AG04449 (cell line): ENCODE measurements at regions not wholly inside any gene's neighbourhood (a gene's known extent, or its start where the extent isn't known, plus 50 kb on each side); places are given as distances from the start of the nearest gene placed in this dataset.

Source experiments
- CTCF ChIA-PET: fragments of 350-600 bp; formaldehyde crosslinking; extraction: SDS; loops from one replicate; lab custom pipeline; 2021; ENCODE audit warnings: antibody characterized with exemption; lab: Yijun Ruan, JAX
- POLR2A ChIA-PET: fragments of 400-600, 350-600 bp; formaldehyde crosslinking; extraction: SDS; loops from one replicate; lab custom pipeline; 2020; ENCODE audit warnings: antibody characterized with exemption, inconsistent platforms; lab: Yijun Ruan, JAX
- DNase-seq: peaks from one replicate; pipeline ENCODE4 v3.0.0-alpha.2; 2010; ENCODE audit warnings: low read depth, low spot score
- H3K4me3 ChIP-seq: 2 replicates; pipeline ENCODE4 v1.5.1; 2011; ENCODE audit warnings: low read depth, mild to moderate bottlenecking, control low read depth, low read length
- CTCF ChIP-seq: IDR thresholded peaks from one replicate; pipeline ENCODE4 v1.5.1; 2011; ENCODE audit warnings: mild to moderate bottlenecking, moderate library complexity, low read length, control low read depth, inconsistent platforms; ENCODE audit not compliant: insufficient read depth; ENCODE audit errors: missing control alignments

GRCh38 chr3:7820969-7821368 lies 680.7 kb upstream of the LMCD1 start:
- POLR2A ChIA-PET: no interaction called here
- no peak overlapping the region for H3K4me3 ChIP-seq
- DNase-seq: no peak
- no peak for TF ChIP-seq CTCF
- CTCF ChIA-PET: no interaction called here

GRCh38 chr3:7821858-7822257 lies 679.8 kb upstream of the LMCD1 start:
- no peak for TF ChIP-seq CTCF
- no peak for DNase-seq
- ChIA-PET CTCF (no interaction called here), POLR2A (no interaction called here)
- H3K4me3 ChIP-seq: no peak overlapping the region

GRCh38 chr3:7841451-7841850 lies 660.2 kb upstream of the LMCD1 start:
- CTCF ChIA-PET: no interaction called here
- POLR2A ChIA-PET: no interaction called here
- TF ChIP-seq CTCF: no peak
- H3K4me3 ChIP-seq: no peak overlapping the region
- no peak for DNase-seq

GRCh38 chr3:7843441-7843840 lies 658.2 kb upstream of the LMCD1 start:
- ChIA-PET CTCF (no interaction called here), POLR2A (interaction anchor here (0.6 kb wide), 1 partner anchor 550 kb away, joined by 3 read pairs; no protein-coding TSS in a partner anchor)
- no peak for DNase-seq
- no peak overlapping the region for H3K4me3 ChIP-seq
- no peak for TF ChIP-seq CTCF

- DNase-seq: no peak
- no peak for TF ChIP-seq CTCF
- H3K4me3 ChIP-seq: no peak overlapping the region
- ChIA-PET POLR2A (no interaction called here), CTCF (no interaction called here)
These were observed 654.6 kb upstream of the LMCD1 start for GRCh38 chr3:7847021-7847420.

- no peak overlapping the region for H3K4me3 ChIP-seq
- CTCF ChIA-PET: no interaction called here
- POLR2A ChIA-PET: no interaction called here
- TF ChIP-seq CTCF: no peak
- DNase-seq: no peak
These were observed 654.1 kb upstream of the LMCD1 start for GRCh38 chr3:7847521-7847920.
